SK-N-SH treated with all-trans-retinoic acid at 6 μM for 48 hours (cell line): ENCODE measurements at regions not wholly inside any gene's neighbourhood (a gene's known extent, or its start where the extent isn't known, plus 50 kb on each side); places are given as distances from the start of the nearest gene placed in this dataset.

Experiments used
- ATAC-seq: fragments of 200-7000 bp; cut with Tn5 transposase; 3 replicates; pipeline ENCODE4 v1.9.1; 2020; ENCODE audit warnings: mild to moderate bottlenecking, moderate library complexity
- ARNTL ChIP-seq: fragments of 450-650 bp; formaldehyde crosslinking; IDR thresholded peaks from 2 replicates; pipeline ENCODE4 v1.5.0; 2020; ENCODE audit warnings: low read depth, mild to moderate bottlenecking, moderate library complexity, borderline replicate concordance
- BACH2 ChIP-seq: fragments of 250-450 bp; sonication (Bioruptor Pico); IDR thresholded peaks from 2 replicates; pipeline ENCODE4 v1.9.0; 2021; ENCODE audit warnings: mild to moderate bottlenecking, borderline replicate concordance
- CREB5 ChIP-seq: fragments of 250-450 bp; sonication (Bioruptor Pico); IDR thresholded peaks from 2 replicates; pipeline ENCODE4 v1.5.1; 2020; ENCODE audit warnings: low read depth, mild to moderate bottlenecking, moderate library complexity
- CSDC2 ChIP-seq: fragments of 250-450 bp; sonication (Bioruptor Pico); IDR thresholded peaks from 2 replicates; pipeline ENCODE4 v1.5.0; 2020; ENCODE audit warnings: mild to moderate bottlenecking, moderate library complexity
- CSRNP3 ChIP-seq: fragments of 250-450 bp; sonication (Bioruptor Pico); IDR thresholded peaks from 2 replicates; pipeline ENCODE4 v1.5.1; 2021; ENCODE audit warnings: mild to moderate bottlenecking, moderate library complexity
- ESRRG ChIP-seq: fragments of 250-450 bp; sonication (Bioruptor Pico); IDR thresholded peaks from 2 replicates; pipeline ENCODE4 v1.6.1; 2021; ENCODE audit warnings: mild to moderate bottlenecking
- GLIS3 ChIP-seq: fragments of 250-450 bp; sonication (Bioruptor Pico); IDR thresholded peaks from 2 replicates; pipeline ENCODE4 v1.5.0; 2020; ENCODE audit warnings: mild to moderate bottlenecking, moderate library complexity
- ISL1 ChIP-seq: fragments of 250-450 bp; sonication (Bioruptor Pico); IDR thresholded peaks from 2 replicates; pipeline ENCODE4 v2.1.2; 2022; ENCODE audit warnings: mild to moderate bottlenecking, moderate library complexity
- PATZ1 ChIP-seq: fragments of 250-450 bp; sonication (Bioruptor Pico); IDR thresholded peaks from 2 replicates; pipeline ENCODE4 v1.8.0; 2020; ENCODE audit warnings: mild to moderate bottlenecking, moderate library complexity, borderline replicate concordance
- POU6F1 ChIP-seq: fragments of 250-450 bp; sonication (Bioruptor Pico); IDR thresholded peaks from 2 replicates; pipeline ENCODE4 v1.8.0; 2021; ENCODE audit warnings: low read depth, mild to moderate bottlenecking, moderate library complexity, borderline replicate concordance
- PPARA ChIP-seq: fragments of 250-450 bp; sonication (Bioruptor Pico); IDR thresholded peaks from 2 replicates; pipeline ENCODE4 v1.5.0; 2020; ENCODE audit warnings: mild to moderate bottlenecking, borderline replicate concordance
- RARB ChIP-seq: fragments of 250-450 bp; sonication (Bioruptor Pico); IDR thresholded peaks from 2 replicates; pipeline ENCODE4 v1.8.0; 2021; ENCODE audit warnings: mild to moderate bottlenecking, moderate library complexity
- SNAI2 ChIP-seq: fragments of 250-450 bp; sonication (Bioruptor Pico); IDR thresholded peaks from 2 replicates; pipeline ENCODE4 v1.5.0; 2020; ENCODE audit warnings: mild to moderate bottlenecking, moderate library complexity
- TCF4 ChIP-seq: fragments of 250-450 bp; sonication (Bioruptor Pico); IDR thresholded peaks from 2 replicates; pipeline ENCODE4 v1.8.0; 2021; ENCODE audit warnings: mild to moderate bottlenecking, moderate library complexity, borderline replicate concordance
- TOX ChIP-seq: fragments of 250-450 bp; sonication (Bioruptor Pico); IDR thresholded peaks from 2 replicates; pipeline ENCODE4 v1.8.0; 2021; ENCODE audit warnings: mild to moderate bottlenecking, moderate library complexity, borderline replicate concordance
- TSHZ2 ChIP-seq: fragments of 250-450 bp; sonication (Bioruptor Pico); IDR thresholded peaks from 2 replicates; pipeline ENCODE4 v1.5.0; 2020; ENCODE audit warnings: mild to moderate bottlenecking, moderate library complexity
- ZC3H10 ChIP-seq: fragments of 250-450 bp; sonication (Bioruptor Pico); IDR thresholded peaks from 2 replicates; pipeline ENCODE4 v1.5.1; 2021; ENCODE audit warnings: mild to moderate bottlenecking, moderate library complexity
- ZFP3 ChIP-seq: fragments of 250-450 bp; sonication (Bioruptor Pico); IDR thresholded peaks from 2 replicates; pipeline ENCODE4 v1.5.0; 2020; ENCODE audit warnings: mild to moderate bottlenecking, moderate library complexity
- ZFP30 ChIP-seq: fragments of 450-650 bp; formaldehyde crosslinking; IDR thresholded peaks from 2 replicates; pipeline ENCODE4 v1.5.0; 2022; ENCODE audit warnings: mild to moderate bottlenecking, moderate library complexity
- ZNF565 ChIP-seq: fragments of 450-650 bp; formaldehyde crosslinking; conservative IDR thresholded peaks from 2 replicates; pipeline ENCODE4 v1.5.0; 2020; ENCODE audit warnings: low read depth, mild to moderate bottlenecking, moderate library complexity
- ZNF70 ChIP-seq: fragments of 450-650 bp; formaldehyde crosslinking; IDR thresholded peaks from 2 replicates; pipeline ENCODE4 v1.5.0; 2020; ENCODE audit warnings: mild to moderate bottlenecking, moderate library complexity
- ZNF8 ChIP-seq: fragments of 450-650 bp; formaldehyde crosslinking; IDR thresholded peaks from 2 replicates; pipeline ENCODE4 v1.5.0; 2020; ENCODE audit warnings: mild to moderate bottlenecking, moderate library complexity

GRCh38 chr20:53702617-53703016, 109.0 kb upstream of the ZNF217 start:
- no peak for TF ChIP-seq CREB5
- no peak for TF ChIP-seq ZNF8
- no peak for TF ChIP-seq ISL1
- no peak for TF ChIP-seq TOX (CRISPR knock-in tag)
- TF ChIP-seq TSHZ2 (CRISPR knock-in tag): no peak
- TF ChIP-seq TCF4 (CRISPR knock-in tag): no peak
- TF ChIP-seq ZNF70: no peak
- no peak for TF ChIP-seq CSDC2
- no peak for TF ChIP-seq POU6F1 (CRISPR knock-in tag)
- TF ChIP-seq SNAI2: no peak
- TF ChIP-seq ESRRG: no peak
- no peak for TF ChIP-seq PATZ1 (CRISPR knock-in tag)
- no peak for TF ChIP-seq ZFP30
- no peak for TF ChIP-seq ZFP3 (CRISPR knock-in tag)
- no peak for TF ChIP-seq GLIS3 (CRISPR knock-in tag)
- TF ChIP-seq ZNF565 (CRISPR knock-in tag): no peak
- TF ChIP-seq PPARA (CRISPR knock-in tag): no peak
- TF ChIP-seq CSRNP3 (CRISPR knock-in tag): no peak
- no peak for ATAC-seq

GRCh38 chr20:53699906-53700305, 106.3 kb upstream of the ZNF217 start:
- ATAC-seq: no peak
- TF ChIP-seq PPARA (CRISPR knock-in tag): no peak
- TF ChIP-seq ISL1: no peak
- TF ChIP-seq ARNTL (CRISPR knock-in tag): no peak
- no peak for TF ChIP-seq PATZ1 (CRISPR knock-in tag)
- TF ChIP-seq GLIS3 (CRISPR knock-in tag): no peak
- TF ChIP-seq CSRNP3 (CRISPR knock-in tag): no peak
- TF ChIP-seq RARB (CRISPR knock-in tag): no peak
- no peak for TF ChIP-seq ZNF565 (CRISPR knock-in tag)
- TF ChIP-seq CSDC2: no peak
- no peak for TF ChIP-seq ESRRG
- no peak for TF ChIP-seq ZFP30
- TF ChIP-seq TSHZ2 (CRISPR knock-in tag): no peak
- no peak for TF ChIP-seq ZC3H10 (CRISPR knock-in tag)
- TF ChIP-seq TCF4 (CRISPR knock-in tag): no peak
- no peak for TF ChIP-seq CREB5
- TF ChIP-seq TOX (CRISPR knock-in tag): no peak
- TF ChIP-seq BACH2 (CRISPR knock-in tag): no peak
